HG03565 (cell line): ENCODE measurements at regions not wholly inside any gene's neighbourhood (a gene's known extent, or its start where the extent isn't known, plus 50 kb on each side); places are given as distances from the start of the nearest gene placed in this dataset.
A peak's percentile ranks its signal among the peaks of the same experiment; 100 is the strongest.

Source experiments
- ATAC-seq: cut with Tn5 transposase; IDR thresholded peaks from one replicate; pipeline ENCODE4 v1.9.1; 2021; ENCODE audit warnings: mild to moderate bottlenecking, moderate library complexity; ENCODE audit not compliant: unreplicated experiment

DNA sequence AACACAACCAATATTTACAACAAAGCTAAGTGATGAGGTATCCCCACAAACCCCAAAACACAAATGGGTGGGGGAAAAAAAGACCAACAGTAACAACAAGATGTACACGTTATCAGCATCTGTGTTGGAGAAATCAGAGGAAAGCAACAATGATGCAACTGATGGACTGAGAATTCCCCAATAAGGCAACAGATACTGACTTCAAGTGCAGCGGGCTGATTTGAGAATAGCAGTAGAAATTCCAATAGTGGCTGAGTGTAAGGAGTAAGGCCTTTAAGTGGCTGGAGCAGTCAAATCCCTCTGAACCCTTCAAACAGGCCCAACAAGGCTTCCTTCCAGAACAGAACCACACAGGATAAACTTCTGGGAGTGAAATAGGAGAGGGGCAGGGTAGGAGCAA is 97.6 kb downstream of the TM2D1 start:
- ATAC-seq, result no peak

DNA sequence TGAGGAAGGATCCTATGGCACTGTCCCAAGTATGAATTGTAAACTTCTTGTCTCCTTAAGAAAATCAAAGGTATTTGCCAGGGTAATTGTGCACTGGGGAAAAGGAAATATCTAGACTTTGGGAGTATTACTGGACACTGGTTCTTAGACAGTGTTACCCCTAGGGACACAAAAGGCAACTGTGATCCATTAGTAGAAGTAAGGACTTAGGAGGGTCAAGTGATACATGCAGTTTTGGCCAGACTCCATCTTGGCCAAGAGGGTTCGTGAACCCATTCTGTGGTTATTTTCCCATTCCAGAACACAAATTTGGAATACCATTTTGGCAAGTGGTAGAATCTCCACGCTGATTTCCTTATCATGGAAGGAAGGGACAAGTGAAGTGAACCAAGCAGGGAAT is 98.1 kb downstream of the TM2D1 start:
- ATAC-seq, result no peak

DNA sequence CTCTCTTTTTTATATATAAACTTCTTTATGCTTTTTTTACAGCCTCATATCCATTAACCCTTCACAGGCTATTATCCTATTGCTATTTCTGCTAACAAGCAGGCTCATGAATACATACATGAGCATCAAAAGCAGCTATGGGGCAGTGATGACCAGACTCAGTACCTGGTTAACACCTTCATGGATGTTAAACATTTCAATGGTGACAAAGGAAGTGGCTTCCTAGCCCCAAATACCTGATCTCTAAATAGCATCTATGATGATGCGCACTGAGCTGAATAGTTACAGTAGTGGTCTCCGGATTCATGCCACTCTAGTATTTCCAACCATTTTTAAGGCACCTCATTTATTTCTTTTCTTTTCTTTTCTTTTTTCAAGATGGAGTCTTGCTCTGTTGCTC is 101.1 kb downstream of the TM2D1 start:
- no peak for ATAC-seq

DNA sequence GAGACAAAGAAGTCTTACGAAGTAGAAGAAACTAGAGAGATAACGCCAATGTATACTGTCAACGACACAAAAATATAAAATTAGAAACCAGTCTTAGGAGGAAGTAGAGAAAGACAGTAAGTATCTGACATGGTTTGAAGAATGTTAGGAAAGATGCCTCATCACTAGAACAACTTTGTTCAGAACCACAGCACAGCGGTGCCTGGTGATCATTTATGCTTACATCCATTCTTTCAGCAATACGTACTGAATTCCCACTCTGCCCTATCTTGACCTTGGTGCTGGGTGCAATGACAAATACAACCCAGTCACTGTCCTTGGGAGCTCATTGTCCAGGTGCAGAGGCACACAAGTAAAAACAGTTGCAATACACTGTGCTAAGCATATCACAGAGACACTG is 104.4 kb downstream of the TM2D1 start:
- ATAC-seq, result no peak

DNA sequence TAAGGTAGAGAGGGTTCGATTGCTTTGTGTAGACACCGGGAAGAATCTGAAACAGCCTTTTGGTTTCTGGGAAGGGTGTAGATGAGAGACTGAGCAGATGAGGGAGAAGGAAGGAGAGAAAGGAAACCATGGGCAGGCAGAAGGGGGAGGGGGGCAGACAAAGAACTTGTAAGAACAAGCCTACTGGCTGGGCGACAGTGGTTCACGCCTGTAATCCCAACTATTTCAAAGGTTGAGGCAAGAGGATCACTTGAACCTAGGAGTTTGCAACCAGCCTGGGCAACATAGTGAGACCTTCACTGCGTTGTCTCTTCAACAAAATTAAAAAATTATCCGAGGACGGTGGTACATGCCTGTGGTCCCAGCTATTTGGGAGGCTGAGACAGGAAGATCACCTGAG is 106.2 kb downstream of the TM2D1 start:
- no peak for ATAC-seq

DNA sequence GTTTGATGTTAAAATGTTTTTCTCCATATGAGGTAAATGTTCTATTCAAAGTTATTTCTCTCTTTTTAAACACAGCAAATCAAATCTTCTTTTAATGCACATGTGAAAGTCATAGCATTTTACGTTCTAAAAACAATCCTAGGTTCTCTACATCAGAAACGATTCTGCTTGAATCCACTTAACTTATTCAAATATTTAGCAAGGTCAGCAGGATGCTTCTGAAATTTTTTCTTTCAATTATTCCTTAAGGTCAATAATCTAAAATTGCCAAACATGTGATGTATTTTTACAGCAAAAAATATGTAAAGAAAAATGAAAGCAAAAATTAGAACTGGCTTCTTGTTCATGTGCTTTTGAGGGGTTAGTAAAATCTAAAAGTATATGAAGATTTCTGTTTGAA is 106.7 kb downstream of the TM2D1 start:
- ATAC-seq, result no peak

GRCh38 chr1:61616830-61617229 is 108.1 kb downstream of the TM2D1 start:
- no peak for ATAC-seq

DNA sequence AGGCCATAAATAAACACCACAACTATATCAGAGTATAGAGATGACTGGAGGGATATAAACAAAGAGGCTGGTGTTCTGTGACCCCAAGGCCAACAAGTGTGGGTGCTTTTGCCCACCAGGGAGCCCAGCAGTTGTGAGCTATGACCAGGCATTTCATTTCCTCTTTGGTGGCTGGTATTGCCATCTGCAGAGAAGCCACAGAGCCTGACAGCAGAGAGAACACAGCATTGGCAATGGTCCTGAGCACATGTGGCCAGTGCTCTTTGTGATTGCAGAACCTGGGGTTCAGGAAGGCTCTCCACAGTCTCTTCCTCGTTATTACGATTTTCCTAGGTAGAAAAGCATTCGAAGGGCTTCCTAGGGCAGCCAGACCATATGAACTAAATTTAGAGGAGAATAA is 112.3 kb downstream of the TM2D1 start:
- ATAC-seq, result no peak

- no peak for ATAC-seq
These were observed 115.9 kb downstream of the TM2D1 start for GRCh38 chr1:61609040-61609439.

DNA sequence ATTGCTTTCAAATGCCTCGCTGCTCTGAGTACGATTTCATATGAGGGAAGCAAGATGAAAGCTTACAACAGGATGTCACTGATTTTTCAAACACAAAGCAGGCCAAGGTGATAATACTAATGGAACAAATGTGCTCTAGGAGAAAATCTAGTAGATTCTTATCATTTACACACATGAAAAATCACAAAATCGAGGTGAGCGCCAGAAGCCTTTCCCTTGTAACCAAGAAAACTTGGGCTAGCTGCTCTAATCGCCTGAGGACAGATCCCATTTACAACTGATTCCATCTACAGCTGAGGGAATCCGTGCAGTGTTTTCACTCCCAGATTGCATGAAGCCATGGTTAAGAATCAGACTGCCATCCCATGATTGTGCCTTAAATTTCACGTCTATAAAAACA is 117.5 kb downstream of the TM2D1 start:
- no peak for ATAC-seq

DNA sequence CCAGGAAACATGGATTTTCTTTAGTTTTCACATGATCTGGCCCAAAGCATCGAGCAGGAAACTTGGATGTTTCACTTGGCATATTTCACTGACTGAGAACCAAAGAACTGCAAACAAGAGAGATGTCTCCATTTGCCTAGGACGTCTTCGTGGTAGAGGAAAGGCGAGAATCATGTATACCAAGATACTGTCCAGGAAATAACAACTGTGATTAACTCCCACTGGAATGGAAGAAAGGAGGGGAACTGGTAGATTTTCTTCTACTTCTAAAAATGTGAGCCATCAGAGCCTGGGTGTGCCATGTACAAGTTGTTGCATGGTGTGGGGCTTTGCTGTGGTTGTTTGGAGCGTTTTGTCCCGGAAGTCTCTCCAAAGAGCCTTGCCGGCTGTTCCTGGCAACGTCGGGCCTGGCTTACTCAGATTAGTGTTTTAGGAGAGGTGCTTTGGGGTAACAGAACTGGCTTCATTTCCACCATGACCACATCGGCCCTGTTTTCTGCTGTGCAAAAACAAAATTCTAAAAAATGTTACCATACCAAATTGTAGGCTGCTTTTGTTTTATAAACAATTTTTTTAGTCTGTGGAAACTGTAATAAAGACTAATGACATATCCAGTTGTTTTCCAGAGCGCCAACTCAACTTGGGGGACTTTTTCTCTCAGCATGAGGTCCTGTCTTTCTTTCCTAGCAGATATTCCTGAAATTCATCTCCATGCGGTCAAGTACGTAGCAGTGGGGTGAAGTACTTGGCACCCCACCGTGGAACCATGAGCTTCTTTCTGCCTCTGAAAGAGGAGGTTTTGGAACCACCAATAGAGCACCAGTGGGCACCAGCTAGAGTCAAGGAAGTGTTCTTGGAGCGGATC is 118.3 kb downstream of the TM2D1 start:
- no peak for ATAC-seq

- ATAC-seq, result no peak
These were observed 119.2 kb downstream of the TM2D1 start for GRCh38 chr1:61605607-61606321.

- no peak for ATAC-seq
These were observed 120.3 kb downstream of the TM2D1 start for GRCh38 chr1:61604684-61605083.

- ATAC-seq, result no peak
These were observed 120.7 kb downstream of the TM2D1 start for GRCh38 chr1:61604261-61604660.

DNA sequence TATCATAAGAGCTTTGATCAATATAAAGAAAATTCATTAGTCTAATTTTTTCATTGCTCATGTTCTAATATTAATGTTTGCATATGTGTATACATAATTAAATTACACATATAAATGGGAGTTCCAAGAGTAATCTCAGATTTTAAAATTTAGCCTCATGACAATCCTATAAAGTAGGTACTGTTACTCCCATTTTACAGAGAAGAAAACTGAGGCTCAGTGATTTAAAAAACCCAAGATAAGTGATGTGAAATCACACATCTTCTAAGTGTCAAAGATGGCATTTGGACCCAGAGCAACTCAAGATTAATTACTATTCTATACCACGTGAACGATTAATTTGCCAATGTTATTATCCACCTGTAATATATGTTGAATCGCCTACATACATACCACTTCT is 122.3 kb downstream of the TM2D1 start:
- no peak for ATAC-seq

- no peak for ATAC-seq
These were observed 127.3 kb downstream of the TM2D1 start for GRCh38 chr1:61597601-61598000.

DNA sequence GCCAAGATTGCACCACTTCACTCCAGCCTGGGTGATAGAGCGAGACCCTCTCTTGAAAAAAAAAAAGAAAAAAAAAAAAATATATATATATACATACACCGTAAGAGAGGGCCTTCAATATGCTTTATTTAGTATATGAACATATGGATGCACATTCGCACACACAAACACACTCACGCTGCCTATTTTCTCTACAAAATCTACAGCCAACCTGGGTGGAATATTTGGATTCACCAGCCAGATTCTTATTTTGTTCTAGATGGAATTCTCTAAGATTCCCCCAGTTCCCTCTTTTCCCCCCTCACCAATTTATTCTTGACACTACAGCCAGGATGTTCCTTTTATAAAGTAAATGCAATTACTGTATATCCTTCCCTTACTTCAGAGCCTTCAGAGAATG is 131.6 kb downstream of the TM2D1 start:
- ATAC-seq, result no peak

GRCh38 chr1:61591351-61591750 is 133.6 kb downstream of the TM2D1 start:
- ATAC-seq, result no peak

DNA sequence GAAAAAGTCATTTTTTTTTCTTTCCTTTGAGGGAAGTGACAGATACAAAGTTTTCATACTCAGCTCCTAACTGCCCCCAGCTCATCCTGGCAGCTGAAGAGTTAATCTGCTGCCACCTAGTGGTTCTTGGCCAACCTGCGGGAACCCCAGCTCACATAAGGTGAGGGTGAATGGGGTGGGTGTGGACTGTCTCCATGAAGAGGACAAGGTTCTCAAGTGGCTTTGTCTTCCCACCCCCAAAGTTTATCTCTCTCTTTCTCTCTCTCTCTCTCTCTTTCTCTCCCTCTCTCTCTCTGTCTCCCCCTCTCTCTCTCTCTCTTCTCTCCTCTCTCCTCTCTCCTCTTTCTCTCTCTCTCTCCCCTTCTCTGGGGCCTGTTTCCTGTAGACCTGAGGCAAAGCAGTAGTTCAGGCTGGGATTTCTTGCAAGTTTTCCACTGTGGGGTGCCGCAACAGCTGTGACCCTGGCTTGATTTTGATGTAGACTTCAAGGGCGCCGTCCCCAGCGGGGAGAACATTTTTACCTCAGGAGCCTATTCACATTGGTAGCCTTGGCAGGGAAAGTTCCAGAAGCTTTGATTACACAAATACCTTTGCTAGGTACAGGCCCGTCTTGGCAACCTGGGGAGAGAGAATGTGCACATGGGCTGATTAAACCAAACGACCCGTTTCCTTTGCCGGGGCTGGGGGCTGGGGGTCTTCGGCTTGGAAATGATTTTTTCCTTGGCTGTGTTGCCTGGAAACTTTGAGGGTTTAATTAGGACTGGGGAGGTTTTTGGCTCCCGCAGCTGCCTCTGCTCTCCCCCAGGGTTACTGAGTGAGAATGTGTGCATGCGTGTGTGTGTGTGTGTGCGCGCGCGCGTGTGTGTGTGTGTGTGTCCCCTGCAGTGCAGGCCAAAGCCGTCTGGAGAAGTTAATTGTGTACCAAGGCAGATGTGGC is 135.9 kb downstream of the TM2D1 start:
- ATAC-seq, result peak; percentile 96

DNA sequence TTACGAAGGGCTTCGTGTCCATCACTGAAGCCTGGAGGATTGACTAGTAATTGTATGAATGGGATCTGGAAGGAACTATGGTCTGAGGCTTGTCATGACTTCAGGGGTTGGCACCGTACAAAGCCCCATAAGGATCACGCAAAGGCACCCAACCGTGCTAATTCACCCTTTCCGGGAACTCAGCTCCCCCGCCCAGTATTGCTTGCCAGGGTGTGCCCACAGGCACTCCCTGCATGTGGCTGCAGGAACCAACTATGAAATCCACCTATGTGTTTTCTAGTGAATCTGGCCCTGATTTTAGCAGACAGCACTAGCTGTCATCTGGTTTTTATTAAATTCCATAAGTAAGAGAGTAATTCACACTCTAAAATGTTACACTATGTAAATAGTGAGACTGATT is 139.2 kb downstream of the TM2D1 start:
- ATAC-seq, result no peak

DNA sequence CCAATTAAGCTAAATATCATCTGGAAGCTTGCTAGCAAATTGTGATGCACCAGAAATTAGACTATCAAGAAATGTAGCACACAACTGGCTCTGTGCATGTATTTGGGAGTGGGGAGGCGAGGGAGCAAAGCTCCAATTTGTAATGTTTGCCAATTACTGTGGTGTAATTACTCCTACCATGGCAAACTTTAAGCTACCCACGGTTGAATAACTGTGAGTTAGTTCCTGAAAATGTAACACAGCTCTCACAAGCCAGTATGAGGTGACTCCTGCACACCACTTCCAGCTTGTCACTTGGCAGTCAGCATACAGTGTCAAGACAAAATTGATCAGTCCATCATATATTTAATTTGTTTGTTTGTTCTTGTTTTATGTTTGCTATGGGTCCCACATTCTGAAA is 141.2 kb downstream of the TM2D1 start:
- no peak for ATAC-seq
